ENCODE measurements at regions not wholly inside any gene's neighbourhood (a gene's known extent, or its start where the extent isn't known, plus 50 kb on each side); places are given as distances from the start of the nearest gene placed in this dataset.
"Not testable (repeated sequence)": the region's sequence is repeated elsewhere in the genome, so short reads cannot be mapped to it uniquely, and the experiment has no call there.

DNA sequence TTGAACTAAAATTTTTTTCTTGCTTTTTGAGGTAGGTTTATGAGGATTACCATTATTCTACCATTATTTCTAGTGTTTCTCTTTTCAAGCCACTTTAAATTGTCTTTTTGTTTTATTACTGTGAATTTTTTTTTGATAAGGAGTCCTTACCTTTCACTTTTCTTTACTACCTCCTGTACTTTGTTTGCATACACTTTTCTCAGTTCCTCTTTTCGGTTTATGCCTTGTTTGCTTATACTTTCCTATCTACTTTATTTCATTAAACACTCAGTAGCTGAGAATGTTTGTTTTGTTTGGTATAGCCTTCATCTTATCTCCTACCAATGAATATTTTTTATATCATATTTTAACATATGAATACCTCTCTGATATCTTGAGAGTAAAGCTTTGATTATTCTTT, 147.9 kb downstream of the TFAP2B start:
- DNase-seq (ENCODE audit: low read depth, low spot score): no peak
- H3K9me1 ChIP-seq (ENCODE audit: control insufficient read depth, extremely low read depth, insufficient read depth, low read length): no peaks in the 10 kb centered on the region
- H2AFZ ChIP-seq (ENCODE audit: control insufficient read depth, low read length): no peak overlapping the region
- H4K20me1 ChIP-seq (ENCODE audit: control insufficient read depth, extremely low read depth, insufficient read depth, low read length): no peaks in the 10 kb centered on the region
- no peaks in the 10 kb centered on the region for H3K4me1 ChIP-seq (ENCODE audit: control insufficient read depth, extremely low read depth, insufficient read depth, low read length)
- no peaks in the 10 kb centered on the region for H3K9me3 ChIP-seq (ENCODE audit: control insufficient read depth, low read depth, low read length)
- dilution Hi-C loops (cut with MboI; ENCODE audit: extremely low pct_ligation_motif_present, low sequenced_read_pairs): no loop called here
- no peaks in the 10 kb centered on the region for H3K27me3 ChIP-seq (ENCODE audit: control insufficient read depth, extremely low read depth, insufficient read depth, low read length)
- H3K36me3 ChIP-seq (ENCODE audit: control insufficient read depth in 2 of 2, extremely low read depth in 1 of 2, insufficient read depth in 2 of 2, low read length in 2 of 2): no peaks in the 10 kb centered on the region
- no peak for FAIRE-seq
- no peak overlapping the region for H3K4me2 ChIP-seq (ENCODE audit: control insufficient read depth, extremely low read depth, insufficient read depth, low read depth, low read length)
- H3K27ac ChIP-seq (ENCODE audit: control insufficient read depth, insufficient read depth, low read length): no peak overlapping the region
- no peak overlapping the region for H3K9ac ChIP-seq (ENCODE audit: control insufficient read depth, extremely low read depth, insufficient read depth, low read length)
- H3K4me3 ChIP-seq (ENCODE audit: control insufficient read depth in 2 of 3, extremely low read depth in 1 of 3, insufficient read depth in 2 of 3, low read depth in 1 of 3, low read length in 3 of 3): no peak overlapping the region
- TF ChIP-seq, protein P1, sequence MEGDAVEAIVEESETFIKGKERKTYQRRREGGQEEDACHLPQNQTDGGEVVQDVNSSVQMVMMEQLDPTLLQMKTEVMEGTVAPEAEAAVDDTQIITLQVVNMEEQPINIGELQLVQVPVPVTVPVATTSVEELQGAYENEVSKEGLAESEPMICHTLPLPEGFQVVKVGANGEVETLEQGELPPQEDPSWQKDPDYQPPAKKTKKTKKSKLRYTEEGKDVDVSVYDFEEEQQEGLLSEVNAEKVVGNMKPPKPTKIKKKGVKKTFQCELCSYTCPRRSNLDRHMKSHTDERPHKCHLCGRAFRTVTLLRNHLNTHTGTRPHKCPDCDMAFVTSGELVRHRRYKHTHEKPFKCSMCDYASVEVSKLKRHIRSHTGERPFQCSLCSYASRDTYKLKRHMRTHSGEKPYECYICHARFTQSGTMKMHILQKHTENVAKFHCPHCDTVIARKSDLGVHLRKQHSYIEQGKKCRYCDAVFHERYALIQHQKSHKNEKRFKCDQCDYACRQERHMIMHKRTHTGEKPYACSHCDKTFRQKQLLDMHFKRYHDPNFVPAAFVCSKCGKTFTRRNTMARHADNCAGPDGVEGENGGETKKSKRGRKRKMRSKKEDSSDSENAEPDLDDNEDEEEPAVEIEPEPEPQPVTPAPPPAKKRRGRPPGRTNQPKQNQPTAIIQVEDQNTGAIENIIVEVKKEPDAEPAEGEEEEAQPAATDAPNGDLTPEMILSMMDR (optimal IDR thresholded peaks at IDR 0.05 in 1 of 3, IDR thresholded peaks at IDR 0.05 in 1 of 3, conservative IDR thresholded peaks at IDR 0.05 in 1 of 3; ENCODE audit: extremely low read depth in 1 of 3, insufficient read depth in 2 of 3, low read length in 3 of 3): no peak
- no peak for TF ChIP-seq EZH2 (IDR thresholded peaks at IDR 0.05; ENCODE audit: low read length)
- H3K79me2 ChIP-seq (ENCODE audit: control insufficient read depth, insufficient read depth, low read length): no peaks in the 10 kb centered on the region

DNA sequence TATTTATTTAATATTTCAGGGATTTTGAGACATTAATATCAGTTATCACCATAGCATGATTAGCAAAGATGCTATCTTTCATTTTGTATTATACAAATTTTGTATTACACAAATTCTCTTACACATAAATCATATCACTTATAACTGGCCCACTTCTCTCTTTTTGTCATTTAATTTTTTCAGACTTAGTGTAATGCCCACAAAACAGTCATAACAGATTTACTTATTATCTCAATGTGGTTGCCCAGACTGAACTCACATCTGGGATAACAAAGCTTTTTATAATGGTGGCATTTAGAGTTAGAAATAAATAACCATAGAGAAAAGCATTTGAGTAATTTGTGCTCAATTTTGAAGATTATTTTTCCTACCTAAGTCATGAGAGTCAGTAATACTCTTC, 148.3 kb downstream of the TFAP2B start:
- Histone ChIP-seq H3K4me2 (ENCODE audit: control insufficient read depth, extremely low read depth, insufficient read depth, low read depth, low read length) (no peak overlapping the region), H3K9ac (ENCODE audit: control insufficient read depth, extremely low read depth, insufficient read depth, low read length) (no peak overlapping the region), H3K27me3 (ENCODE audit: control insufficient read depth, extremely low read depth, insufficient read depth, low read length) (no peaks in the 10 kb centered on the region), H3K36me3 (ENCODE audit: control insufficient read depth in 2 of 2, extremely low read depth in 1 of 2, insufficient read depth in 2 of 2, low read length in 2 of 2) (no peaks in the 10 kb centered on the region), H3K27ac (ENCODE audit: control insufficient read depth, insufficient read depth, low read length) (no peak overlapping the region), H3K9me1 (ENCODE audit: control insufficient read depth, extremely low read depth, insufficient read depth, low read length) (no peaks in the 10 kb centered on the region), H3K9me3 (ENCODE audit: control insufficient read depth, low read depth, low read length) (no peaks in the 10 kb centered on the region), H3K4me1 (ENCODE audit: control insufficient read depth, extremely low read depth, insufficient read depth, low read length) (no peaks in the 10 kb centered on the region), H2AFZ (ENCODE audit: control insufficient read depth, low read length) (no peak overlapping the region), H4K20me1 (ENCODE audit: control insufficient read depth, extremely low read depth, insufficient read depth, low read length) (no peaks in the 10 kb centered on the region), H3K4me3 (ENCODE audit: control insufficient read depth in 2 of 3, extremely low read depth in 1 of 3, insufficient read depth in 2 of 3, low read depth in 1 of 3, low read length in 3 of 3) (no peak overlapping the region), H3K79me2 (ENCODE audit: control insufficient read depth, insufficient read depth, low read length) (no peaks in the 10 kb centered on the region)
- DNase-seq (ENCODE audit: low read depth, low spot score) (no peak), FAIRE-seq (no peak)
- dilution Hi-C loops (cut with MboI; ENCODE audit: extremely low pct_ligation_motif_present, low sequenced_read_pairs): no loop called here
- TF ChIP-seq, protein P1 (optimal IDR thresholded peaks at IDR 0.05 in 1 of 3, IDR thresholded peaks at IDR 0.05 in 1 of 3, conservative IDR thresholded peaks at IDR 0.05 in 1 of 3; ENCODE audit: extremely low read depth in 1 of 3, insufficient read depth in 2 of 3, low read length in 3 of 3): no peak
- no peak for TF ChIP-seq EZH2 (IDR thresholded peaks at IDR 0.05; ENCODE audit: low read length)

DNA sequence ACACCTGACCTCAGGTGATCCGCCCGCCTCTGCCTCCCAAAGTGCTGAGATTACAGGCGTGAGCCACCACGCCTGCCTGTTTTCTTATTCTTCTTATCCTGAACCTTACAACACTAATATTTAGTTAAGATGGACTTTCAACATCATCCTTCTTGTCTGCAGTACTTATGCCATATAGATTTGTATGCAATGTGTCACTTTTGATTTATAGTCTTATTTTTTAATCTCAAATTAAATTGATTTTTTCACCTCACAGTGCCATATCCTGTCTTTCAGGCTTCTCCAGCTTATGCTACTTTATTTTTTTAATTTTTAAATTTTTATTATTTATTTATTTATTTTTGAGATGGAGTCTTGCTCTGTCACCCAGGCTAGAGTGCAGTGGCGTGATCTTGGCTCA, 149.6 kb downstream of the TFAP2B start:
- H3K9me1 ChIP-seq (ENCODE audit: control insufficient read depth, extremely low read depth, insufficient read depth, low read length); H2AFZ ChIP-seq (ENCODE audit: control insufficient read depth, low read length); H4K20me1 ChIP-seq (ENCODE audit: control insufficient read depth, extremely low read depth, insufficient read depth, low read length); H3K79me2 ChIP-seq (ENCODE audit: control insufficient read depth, insufficient read depth, low read length); H3K36me3 ChIP-seq (ENCODE audit: control insufficient read depth in 2 of 2, extremely low read depth in 1 of 2, insufficient read depth in 2 of 2, low read length in 2 of 2); H3K27me3 ChIP-seq (ENCODE audit: control insufficient read depth, extremely low read depth, insufficient read depth, low read length); H3K9me3 ChIP-seq (ENCODE audit: control insufficient read depth, low read depth, low read length); H3K4me1 ChIP-seq (ENCODE audit: control insufficient read depth, extremely low read depth, insufficient read depth, low read length); H3K4me2 ChIP-seq (ENCODE audit: control insufficient read depth, extremely low read depth, insufficient read depth, low read depth, low read length); H3K27ac ChIP-seq (ENCODE audit: control insufficient read depth, insufficient read depth, low read length); H3K4me3 ChIP-seq (ENCODE audit: control insufficient read depth in 2 of 3, extremely low read depth in 1 of 3, insufficient read depth in 2 of 3, low read depth in 1 of 3, low read length in 3 of 3); dilution Hi-C loops (cut with MboI; ENCODE audit: extremely low pct_ligation_motif_present, low sequenced_read_pairs); DNase-seq (ENCODE audit: low read depth, low spot score); H3K9ac ChIP-seq (ENCODE audit: control insufficient read depth, extremely low read depth, insufficient read depth, low read length); FAIRE-seq: not testable (repeated sequence)

All from keratinocyte (primary cell).